SK-N-SH (cell line): ENCODE measurements at regions not wholly inside any gene's neighbourhood (a gene's known extent, or its start where the extent isn't known, plus 50 kb on each side); places are given as distances from the start of the nearest gene placed in this dataset.

Experiments used
- CTCF ChIA-PET: fragments of 300-600, 350-600 bp; formaldehyde crosslinking; extraction: SDS; loops from one replicate; lab custom pipeline; 2021; lab: Yijun Ruan, JAX
- POLR2A ChIA-PET: fragments of 350-600 bp; sonication (Branson Sonifier 250); formaldehyde crosslinking; extraction: SDS; loops from one replicate; lab custom pipeline; 2020; ENCODE audit warnings: antibody characterized with exemption, inconsistent platforms; lab: Yijun Ruan, JAX
- DNase-seq: peaks from one replicate; pipeline ENCODE4 v3.0.0; 2012
- H2AFZ ChIP-seq: fragments of 200-600 bp; sonication (generic); 2 replicates; pipeline ENCODE4 v1.8.1; 2016; ENCODE audit warnings: antibody characterized with exemption, mild to moderate bottlenecking, low read depth
- H3F3A ChIP-seq: fragments of 200-600 bp; sonication (generic); replicated peaks from 2 replicates; pipeline ENCODE3; 2016; ENCODE audit warnings: antibody characterized with exemption, mild to moderate bottlenecking; ENCODE audit not compliant: insufficient read depth
- H3K27ac ChIP-seq, 2 experiments: fragments of 200-500 bp in 1 of 2; fragments of 200-600 bp in 1 of 2; sonication (Bioruptor generic) in 1 of 2; sonication (generic), shearing (Covaris generic) in 1 of 2; 2 replicates each; pipeline versions ENCODE4 v1.5.1 to v1.6.1; 2014 to 2016; ENCODE audit warnings: low read depth in 2 of 2, inconsistent platforms in 1 of 2, low read length in 1 of 2, mild to moderate bottlenecking in 1 of 2, mixed read lengths in 1 of 2
- H3K27me3 ChIP-seq: fragments of 200-600 bp; sonication (generic), shearing (Covaris generic); 2 replicates; pipeline ENCODE4 v1.6.1; 2016; ENCODE audit warnings: mixed run types; ENCODE audit not compliant: insufficient read depth
- H3K36me3 ChIP-seq, 2 experiments: fragments of 200-500 bp in 1 of 2; fragments of 200-600 bp in 1 of 2; sonication (Bioruptor generic) in 1 of 2; sonication (generic) in 1 of 2; replicated peaks in 1 of 2; 2 replicates each; pipeline versions ENCODE3 to v1.5.1; 2014 to 2016; ENCODE audit warnings: low read length in 1 of 2, mild to moderate bottlenecking in 1 of 2; ENCODE audit not compliant: insufficient read depth in 2 of 2, control insufficient read depth in 1 of 2
- H3K4me1 ChIP-seq, 2 experiments: fragments of 200-500 bp in 1 of 2; fragments of 200-600 bp in 1 of 2; sonication (Bioruptor generic) in 1 of 2; sonication (generic), shearing (Covaris generic) in 1 of 2; 2 replicates each; pipeline versions ENCODE4 v1.5.1 to v1.6.1; 2014 to 2016; ENCODE audit warnings: low read depth in 1 of 2, low read length in 1 of 2, mixed run types in 1 of 2; ENCODE audit not compliant: insufficient read depth in 2 of 2, control insufficient read depth in 1 of 2
- H3K4me2 ChIP-seq: fragments of 200-600 bp; sonication (generic), shearing (Covaris generic); 2 replicates; pipeline ENCODE4 v1.6.1; 2017; ENCODE audit warnings: mixed run types
- H3K4me3 ChIP-seq, 2 experiments: fragments of 200-500 bp in 1 of 2; fragments of 200-600 bp in 1 of 2; sonication (Bioruptor generic) in 1 of 2; sonication (generic), shearing (Covaris generic) in 1 of 2; 2 replicates each; pipeline versions ENCODE4 v1.5.1 to v1.8.1; 2014 to 2016; ENCODE audit warnings: low read depth in 2 of 2, inconsistent platforms in 1 of 2, low read length in 1 of 2, mild to moderate bottlenecking in 1 of 2, mixed read lengths in 1 of 2, moderate library complexity in 1 of 2
- H3K79me2 ChIP-seq: fragments of 200-600 bp; sonication (generic); 2 replicates; pipeline ENCODE4 v1.8.1; 2017; ENCODE audit warnings: mild to moderate bottlenecking; ENCODE audit not compliant: insufficient read depth
- H3K9ac ChIP-seq: fragments of 200-600 bp; sonication (generic); 2 replicates; pipeline ENCODE4 v1.6.1; 2017; ENCODE audit warnings: mixed run types
- H3K9me2 ChIP-seq: fragments of 200-600 bp; sonication (generic); 2 replicates; pipeline ENCODE4 v1.6.1; 2017; ENCODE audit warnings: mixed run types
- H3K9me3 ChIP-seq: fragments of 200-600 bp; sonication (generic); 2 replicates; pipeline ENCODE4 v1.6.1; 2017; ENCODE audit warnings: mixed run types, mild to moderate bottlenecking, moderate library complexity
- H4K20me1 ChIP-seq: fragments of 200-600 bp; sonication (generic); 2 replicates; pipeline ENCODE4 v1.6.1; 2017; ENCODE audit warnings: mild to moderate bottlenecking, mixed run types; ENCODE audit not compliant: insufficient read depth
- CHD2 ChIP-seq: fragments of 150-350 bp; IDR thresholded peaks from 2 replicates; pipeline ENCODE4 v1.6.1; 2018; ENCODE audit warnings: low read length; ENCODE audit not compliant: partially characterized antibody
- ELF1 ChIP-seq: IDR thresholded peaks from 2 replicates; pipeline ENCODE4 v1.4.0; 2012
- FOSL2 ChIP-seq: IDR thresholded peaks from 2 replicates; pipeline ENCODE4 v1.4.0; 2012; ENCODE audit warnings: low read depth, mild to moderate bottlenecking, moderate library complexity, borderline replicate concordance
- FOXM1 ChIP-seq: IDR thresholded peaks from 2 replicates; pipeline ENCODE4 v1.4.0; 2012; ENCODE audit warnings: low read depth, mild to moderate bottlenecking
- GABPA ChIP-seq: IDR thresholded peaks from 2 replicates; pipeline ENCODE4 v1.4.0; 2012; ENCODE audit warnings: low read depth, mild to moderate bottlenecking
- GATA2 ChIP-seq: sonication (generic); formaldehyde crosslinking; IDR thresholded peaks from 2 replicates; pipeline ENCODE4 v1.5.0; 2020; ENCODE audit warnings: mild to moderate bottlenecking, missing genetic modification reagents
- NRF1 ChIP-seq: IDR thresholded peaks from 2 replicates; pipeline ENCODE4 v1.6.1; 2012; ENCODE audit warnings: low read depth, mild to moderate bottlenecking, low read length
- POLR2AphosphoS5 ChIP-seq: IDR thresholded peaks from 2 replicates; pipeline ENCODE4 v1.6.1; 2012; ENCODE audit warnings: low read depth, low read length
- RCOR1 ChIP-seq: fragments of 150-350 bp; IDR thresholded peaks from 2 replicates; pipeline ENCODE4 v1.6.1; 2017; ENCODE audit warnings: antibody characterized with exemption, low read length
- RXRA ChIP-seq: IDR thresholded peaks from 2 replicates; pipeline ENCODE4 v1.4.0; 2012; ENCODE audit warnings: low read depth, mild to moderate bottlenecking, borderline replicate concordance
- SMC3 ChIP-seq: IDR thresholded peaks from 2 replicates; pipeline ENCODE4 v1.6.1; 2012; ENCODE audit warnings: low read depth, low read length, improper control_type of control experiment
- TAF1 ChIP-seq: IDR thresholded peaks from 2 replicates; pipeline ENCODE4 v1.6.1; 2012; ENCODE audit warnings: low read depth, mild to moderate bottlenecking, low read length, moderate library complexity, borderline replicate concordance
- TCF12 ChIP-seq: IDR thresholded peaks from 2 replicates; pipeline ENCODE4 v1.4.0; 2012
- TEAD4 ChIP-seq: IDR thresholded peaks from 2 replicates; pipeline ENCODE4 v1.4.0; 2012; ENCODE audit warnings: mild to moderate bottlenecking, borderline replicate concordance; ENCODE audit not compliant: insufficient read depth
- WGBS: methylation state at CpG from one replicate; pipeline ENCODE4 v1.1.6; 2017; ENCODE audit warnings: low lambda C conversion rate; 5-methylcytosine and 5-hydroxymethylcytosine counted together
- TF ChIP-seq, protein P1 (sequence below): fragments of 200-600 bp; sonication (generic); IDR thresholded peaks from 2 replicates; pipeline ENCODE4 v1.6.1; 2017; ENCODE audit warnings: antibody characterized with exemption, mild to moderate bottlenecking, moderate library complexity
- TF ChIP-seq, protein P2 (sequence below): IDR thresholded peaks from 2 replicates; pipeline ENCODE4 v1.4.0; 2012; ENCODE audit warnings: low read depth, borderline replicate concordance

DNA sequence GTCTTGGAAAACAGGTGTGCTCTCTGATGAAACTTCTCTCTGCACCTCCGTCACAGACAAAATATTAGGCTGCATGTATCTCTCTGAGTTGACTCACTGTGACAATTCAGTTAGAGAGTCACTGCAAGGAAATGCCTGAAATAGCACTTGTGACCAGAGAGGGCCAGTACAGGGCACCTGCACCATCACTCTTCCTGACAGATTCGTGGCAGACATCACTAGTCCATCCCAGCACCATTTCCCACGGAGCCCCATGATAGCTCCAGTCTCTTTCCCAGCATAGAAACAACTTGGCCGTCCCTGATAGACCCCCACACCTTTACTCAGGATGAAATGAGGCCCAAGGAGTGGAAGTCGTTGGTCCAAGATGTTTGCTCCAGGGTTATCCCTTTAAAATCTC, 73.3 kb upstream of the ISX start (continued):
- TF ChIP-seq, protein P1, sequence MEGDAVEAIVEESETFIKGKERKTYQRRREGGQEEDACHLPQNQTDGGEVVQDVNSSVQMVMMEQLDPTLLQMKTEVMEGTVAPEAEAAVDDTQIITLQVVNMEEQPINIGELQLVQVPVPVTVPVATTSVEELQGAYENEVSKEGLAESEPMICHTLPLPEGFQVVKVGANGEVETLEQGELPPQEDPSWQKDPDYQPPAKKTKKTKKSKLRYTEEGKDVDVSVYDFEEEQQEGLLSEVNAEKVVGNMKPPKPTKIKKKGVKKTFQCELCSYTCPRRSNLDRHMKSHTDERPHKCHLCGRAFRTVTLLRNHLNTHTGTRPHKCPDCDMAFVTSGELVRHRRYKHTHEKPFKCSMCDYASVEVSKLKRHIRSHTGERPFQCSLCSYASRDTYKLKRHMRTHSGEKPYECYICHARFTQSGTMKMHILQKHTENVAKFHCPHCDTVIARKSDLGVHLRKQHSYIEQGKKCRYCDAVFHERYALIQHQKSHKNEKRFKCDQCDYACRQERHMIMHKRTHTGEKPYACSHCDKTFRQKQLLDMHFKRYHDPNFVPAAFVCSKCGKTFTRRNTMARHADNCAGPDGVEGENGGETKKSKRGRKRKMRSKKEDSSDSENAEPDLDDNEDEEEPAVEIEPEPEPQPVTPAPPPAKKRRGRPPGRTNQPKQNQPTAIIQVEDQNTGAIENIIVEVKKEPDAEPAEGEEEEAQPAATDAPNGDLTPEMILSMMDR: no peak
- TF ChIP-seq NRF1: no peak
- TF ChIP-seq ELF1: no peak
- no peak for TF ChIP-seq RXRA
- no peak for TF ChIP-seq RCOR1
- TF ChIP-seq FOSL2: no peak
- TF ChIP-seq TAF1: no peak

DNA sequence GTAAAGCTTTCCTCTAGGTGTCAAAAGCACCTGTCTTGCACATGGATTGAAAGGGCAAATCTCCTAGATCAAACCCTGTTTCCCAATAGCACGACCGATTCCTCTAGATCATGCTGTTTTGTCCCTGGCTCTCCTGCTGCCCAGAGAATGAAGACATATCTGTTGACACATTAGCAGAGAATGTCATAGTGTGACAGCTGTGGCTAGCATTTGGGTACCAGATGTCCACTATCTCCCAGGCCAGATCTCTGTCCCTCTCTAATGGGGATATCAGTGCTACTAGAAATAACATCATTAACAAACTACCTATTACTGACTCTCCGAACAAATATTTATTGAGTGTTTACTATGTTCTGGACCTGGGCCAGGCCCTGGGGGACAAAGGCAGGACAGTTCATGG, 72.4 kb upstream of the ISX start:
- ChIA-PET CTCF (interaction anchor here (2.2 kb wide), 1 partner anchor 31 kb away, joined by 7 read pairs; no protein-coding TSS in a partner anchor), POLR2A (no interaction called here)
- H2AFZ ChIP-seq: no peak overlapping the region
- no peaks in the 10 kb centered on the region for H3K4me1 ChIP-seq
- no peak overlapping the region for H3K4me3 ChIP-seq
- no peak overlapping the region for H3K4me2 ChIP-seq
- H3K27me3 ChIP-seq: no peaks in the 10 kb centered on the region
- no peak overlapping the region for H3K27ac ChIP-seq
- no peaks in the 10 kb centered on the region for H3F3A ChIP-seq
- H4K20me1 ChIP-seq: no peaks in the 10 kb centered on the region
- H3K9me2 ChIP-seq: no peaks in the 10 kb centered on the region
- peak; percentile 68; the same call in 1 of the 2 replicates for TF ChIP-seq RCOR1
- no peak for TF ChIP-seq TCF12
- no peak for TF ChIP-seq GABPA
- TF ChIP-seq FOXM1: no peak
- TF ChIP-seq, protein P2, sequence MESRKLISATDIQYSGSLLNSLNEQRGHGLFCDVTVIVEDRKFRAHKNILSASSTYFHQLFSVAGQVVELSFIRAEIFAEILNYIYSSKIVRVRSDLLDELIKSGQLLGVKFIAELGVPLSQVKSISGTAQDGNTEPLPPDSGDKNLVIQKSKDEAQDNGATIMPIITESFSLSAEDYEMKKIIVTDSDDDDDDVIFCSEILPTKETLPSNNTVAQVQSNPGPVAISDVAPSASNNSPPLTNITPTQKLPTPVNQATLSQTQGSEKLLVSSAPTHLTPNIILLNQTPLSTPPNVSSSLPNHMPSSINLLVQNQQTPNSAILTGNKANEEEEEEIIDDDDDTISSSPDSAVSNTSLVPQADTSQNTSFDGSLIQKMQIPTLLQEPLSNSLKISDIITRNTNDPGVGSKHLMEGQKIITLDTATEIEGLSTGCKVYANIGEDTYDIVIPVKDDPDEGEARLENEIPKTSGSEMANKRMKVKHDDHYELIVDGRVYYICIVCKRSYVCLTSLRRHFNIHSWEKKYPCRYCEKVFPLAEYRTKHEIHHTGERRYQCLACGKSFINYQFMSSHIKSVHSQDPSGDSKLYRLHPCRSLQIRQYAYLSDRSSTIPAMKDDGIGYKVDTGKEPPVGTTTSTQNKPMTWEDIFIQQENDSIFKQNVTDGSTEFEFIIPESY: no peak
- peak; percentile 18 for TF ChIP-seq CHD2
- no peak for TF ChIP-seq POLR2AphosphoS5
- TF ChIP-seq TEAD4: no peak
- peak; percentile 42 for TF ChIP-seq GATA2 (CRISPR knock-in tag)
- no peak for TF ChIP-seq SMC3
- no peak for TF ChIP-seq RXRA
- no peaks in the 10 kb centered on the region for H3K9me3 ChIP-seq
- no peak overlapping the region for H3K9ac ChIP-seq
- WGBS: 0% methylated on average over 3 of the region's 3 CpGs
- H3K79me2 ChIP-seq: no peaks in the 10 kb centered on the region
- H3K36me3 ChIP-seq: no peaks in the 10 kb centered on the region
- DNase-seq: peak; percentile 8
